ENCODE measurements at regions not wholly inside any gene's neighbourhood (a gene's known extent, or its start where the extent isn't known, plus 50 kb on each side); places are given as distances from the start of the nearest gene placed in this dataset.
"Not testable (repeated sequence)": the region's sequence is repeated elsewhere in the genome, so short reads cannot be mapped to it uniquely, and the experiment has no call there.

GRCh38 chr2:7146151-7146550 lies 228.9 kb downstream of the RNF144A start:
- DNase-seq, result no peak

DNA sequence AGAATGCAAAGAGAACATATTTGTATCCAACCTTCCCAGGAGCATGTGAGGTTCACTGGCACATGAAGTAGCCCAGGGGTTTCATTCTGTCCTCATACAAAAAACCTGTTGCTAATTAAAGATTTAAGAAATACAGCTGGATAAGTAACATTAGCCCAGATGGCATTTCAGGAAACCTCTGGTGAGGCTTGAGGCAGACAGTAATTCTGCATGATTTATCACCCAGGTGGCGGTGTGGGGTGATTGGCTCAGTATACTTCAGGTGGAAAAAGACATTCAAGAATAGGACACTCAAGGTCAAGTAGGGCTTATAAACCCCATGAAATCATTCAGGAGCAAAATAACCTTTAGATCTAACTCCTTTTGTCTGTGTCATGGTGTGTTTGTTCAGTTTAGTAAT lies 237.4 kb downstream of the RNF144A start:
- DNase-seq, result no peak

DNA sequence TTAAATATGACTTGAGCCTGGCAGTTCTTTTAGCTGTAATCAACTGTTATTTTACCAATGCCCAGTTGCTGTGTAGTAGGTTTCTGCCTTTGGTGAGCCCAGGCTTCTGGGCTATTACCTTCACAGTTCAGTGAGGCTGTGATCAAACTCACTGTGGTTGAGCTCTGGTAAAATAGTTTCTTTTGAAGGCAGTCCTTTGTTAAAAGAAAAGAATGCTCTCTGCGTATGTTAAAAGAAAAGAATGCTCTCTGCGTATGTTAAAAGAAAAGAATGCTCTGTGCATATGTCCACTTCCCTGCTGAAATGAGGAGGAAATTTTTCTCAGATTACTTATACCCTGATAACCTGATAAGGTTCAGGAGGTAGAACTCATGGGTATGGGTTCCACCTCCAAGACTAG lies 244.3 kb downstream of the RNF144A start:
- DNase-seq, result no peak

DNA sequence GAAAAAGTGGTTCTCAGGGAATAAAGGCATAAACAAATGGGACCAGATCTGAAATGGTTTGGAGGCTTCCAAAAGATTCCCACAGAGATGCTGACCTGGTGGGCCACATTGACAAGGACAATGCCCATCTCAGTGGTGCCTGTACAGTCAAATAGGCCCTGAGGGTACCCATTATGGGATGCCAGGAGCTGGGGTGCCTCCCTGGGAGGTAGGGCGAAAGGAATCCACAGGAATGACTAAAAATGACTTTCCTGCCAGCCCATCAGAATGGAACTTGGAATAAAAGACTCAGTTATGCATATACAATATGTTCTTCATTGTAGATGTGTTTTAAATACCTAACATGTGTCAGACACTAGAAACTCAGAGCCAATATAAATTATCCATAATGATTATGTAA lies 248.5 kb downstream of the RNF144A start:
- no peak for DNase-seq

DNA sequence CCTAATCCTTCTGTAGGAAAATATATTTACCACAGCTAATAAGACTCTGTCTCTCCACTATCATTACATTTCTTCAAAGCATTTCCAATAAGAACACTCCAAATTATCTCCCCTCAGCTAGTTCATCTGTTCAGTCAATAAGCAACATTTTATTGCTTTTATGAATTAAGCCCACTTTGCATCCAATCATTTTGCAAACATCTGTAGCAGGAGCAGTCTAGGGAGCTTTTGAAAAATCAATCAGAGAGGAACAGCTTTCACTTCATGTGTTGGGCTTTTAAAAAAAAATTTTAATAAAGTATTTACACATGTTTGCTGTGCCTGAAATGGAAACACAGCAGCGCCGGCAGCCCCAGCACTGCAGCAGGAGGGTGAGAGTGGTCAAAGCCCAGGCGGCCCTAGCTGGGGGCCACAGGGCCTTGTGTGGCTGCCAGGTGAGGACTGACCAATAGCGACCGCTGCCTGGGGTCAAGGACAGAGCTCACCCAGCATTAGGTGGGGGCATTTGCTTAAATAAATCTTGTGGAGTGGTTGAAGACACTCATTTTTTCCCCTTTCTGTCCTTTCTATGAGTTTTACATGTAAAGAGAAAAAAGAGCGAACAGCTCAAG lies 250.7 kb downstream of the RNF144A start:
- DNase-seq, result no peak

GRCh38 chr2:7169593-7169992 lies 252.4 kb downstream of the RNF144A start:
- no peak for DNase-seq

DNA sequence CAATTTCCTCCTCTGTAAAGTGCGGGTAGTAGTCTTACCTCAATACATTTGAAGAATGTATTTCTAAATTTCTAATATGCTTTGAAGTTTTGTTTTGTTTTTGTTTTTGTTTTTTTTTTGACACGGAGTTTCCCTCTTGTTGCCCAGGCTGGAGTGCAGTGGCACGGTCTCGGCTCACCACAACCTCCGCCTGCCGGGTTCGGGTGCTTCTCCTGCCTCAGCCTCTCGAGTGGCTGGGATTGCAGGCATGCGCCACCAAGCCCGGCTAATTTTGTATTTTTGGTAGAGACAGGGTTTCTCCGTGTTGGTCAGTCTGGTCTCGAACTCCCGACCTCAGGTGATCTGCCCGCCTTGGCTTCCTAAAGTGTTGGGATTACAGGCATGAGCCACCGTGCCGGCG lies 261.8 kb downstream of the RNF144A start:
- DNase-seq, result not testable (repeated sequence)

GRCh38 chr2:7180638-7181370 lies 263.6 kb downstream of the RNF144A start:
- DNase-seq, result no peak

DNA sequence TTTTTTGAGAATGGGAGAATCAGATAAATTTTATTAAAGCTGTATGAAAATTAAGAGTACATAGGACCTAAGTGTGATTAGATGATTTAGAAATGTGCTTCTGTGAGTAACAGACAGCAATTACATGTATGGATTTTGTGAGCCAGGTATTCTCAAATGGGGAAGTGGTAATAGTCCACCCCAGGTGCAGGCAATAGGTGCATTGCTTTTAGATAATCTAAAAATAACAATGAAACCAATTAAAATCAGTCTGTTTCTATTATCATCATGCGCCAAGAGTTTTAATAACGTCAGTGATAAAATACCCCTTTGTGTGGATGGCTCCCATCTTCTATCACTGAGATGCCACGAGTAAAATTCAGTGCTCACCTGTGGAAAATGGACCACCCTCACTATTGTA lies 265.3 kb downstream of the RNF144A start:
- no peak for DNase-seq

DNA sequence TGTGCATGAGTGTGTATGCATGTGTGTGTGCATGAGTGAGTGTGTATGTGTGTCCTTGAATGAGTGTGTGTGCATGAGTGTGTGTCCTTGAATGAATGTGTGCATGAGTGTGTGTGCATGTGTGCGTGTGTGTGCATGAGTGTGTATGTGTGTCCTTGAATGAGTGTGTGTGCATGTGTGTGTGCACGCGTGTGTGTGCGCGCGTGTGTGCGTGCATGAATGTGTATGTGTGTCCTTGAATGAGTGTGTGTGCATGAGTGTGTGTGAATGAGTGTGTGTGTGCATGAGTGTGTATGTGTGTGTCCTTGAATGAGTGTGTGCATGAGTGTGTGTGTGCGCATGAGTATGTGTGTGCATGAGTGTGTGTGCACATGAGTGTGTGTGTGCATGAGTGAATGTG lies 271.9 kb downstream of the RNF144A start:
- DNase-seq, result no peak

DNA sequence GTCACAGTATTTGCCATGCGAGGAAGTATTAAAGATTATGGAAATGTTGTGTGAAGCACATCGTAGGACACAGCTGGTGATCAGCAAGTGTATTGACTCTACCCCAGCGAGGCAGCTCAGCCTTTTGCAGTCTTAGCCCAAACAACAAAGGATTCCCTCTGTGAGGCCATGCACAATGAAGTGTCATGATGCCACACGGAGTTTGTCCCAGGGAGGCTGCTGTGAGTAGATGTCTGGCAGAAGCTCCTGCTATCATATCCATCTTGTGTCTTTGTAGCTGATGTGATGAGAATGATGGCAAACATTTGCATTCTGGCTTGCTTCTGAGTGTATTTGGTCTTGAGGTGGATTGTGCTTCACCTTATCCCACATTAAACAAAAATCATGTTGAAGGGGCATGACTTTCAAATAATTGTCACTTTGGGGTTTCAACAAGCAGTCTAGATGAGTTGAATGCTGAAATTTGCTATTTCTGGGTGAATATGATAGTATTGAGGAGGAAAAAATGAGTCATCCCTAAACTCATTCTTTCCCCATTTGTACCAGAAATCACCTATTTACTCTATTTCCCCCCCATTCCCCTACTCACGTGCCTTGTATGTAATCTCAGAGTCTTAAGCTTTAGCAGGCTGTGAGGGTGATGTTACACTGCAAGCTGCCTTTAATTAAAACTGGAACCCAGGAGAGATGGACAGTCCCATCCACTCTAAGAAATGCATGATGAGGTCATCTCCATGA lies 273.5 kb downstream of the RNF144A start:
- DNase-seq, result no peak

- DNase-seq, result no peak
These were observed 274.7 kb downstream of the RNF144A start for GRCh38 chr2:7191932-7192331.

GRCh38 chr2:7193457-7193856 lies 276.2 kb downstream of the RNF144A start:
- DNase-seq, result no peak

- no peak for DNase-seq
These were observed 277.7 kb downstream of the RNF144A start for GRCh38 chr2:7194950-7195349.

DNA sequence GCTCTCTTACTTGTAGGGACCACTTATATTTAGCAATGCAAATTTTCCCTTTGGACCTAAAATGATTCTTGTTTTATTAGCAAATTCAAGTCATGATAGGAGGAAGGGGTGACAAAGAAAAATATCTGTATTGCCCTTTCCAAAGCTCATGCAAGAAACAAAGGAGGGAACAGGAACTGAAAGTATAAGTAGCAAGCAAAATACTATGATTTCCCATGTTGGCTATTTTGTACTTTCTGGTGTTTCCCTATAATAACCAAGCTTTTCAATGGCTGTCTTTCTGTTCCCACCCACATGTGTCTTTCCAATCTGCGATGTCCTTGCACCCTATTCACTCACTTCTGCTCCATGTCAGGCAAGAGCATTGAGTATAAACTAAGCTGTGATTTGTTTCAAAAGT lies 279.7 kb downstream of the RNF144A start:
- DNase-seq, result no peak

- DNase-seq, result no peak
These were observed 284.6 kb downstream of the RNF144A start for GRCh38 chr2:7201851-7202250.

- peak; percentile 60 for DNase-seq
These were observed 285.9 kb downstream of the RNF144A start for GRCh38 chr2:7203056-7203467.

DNA sequence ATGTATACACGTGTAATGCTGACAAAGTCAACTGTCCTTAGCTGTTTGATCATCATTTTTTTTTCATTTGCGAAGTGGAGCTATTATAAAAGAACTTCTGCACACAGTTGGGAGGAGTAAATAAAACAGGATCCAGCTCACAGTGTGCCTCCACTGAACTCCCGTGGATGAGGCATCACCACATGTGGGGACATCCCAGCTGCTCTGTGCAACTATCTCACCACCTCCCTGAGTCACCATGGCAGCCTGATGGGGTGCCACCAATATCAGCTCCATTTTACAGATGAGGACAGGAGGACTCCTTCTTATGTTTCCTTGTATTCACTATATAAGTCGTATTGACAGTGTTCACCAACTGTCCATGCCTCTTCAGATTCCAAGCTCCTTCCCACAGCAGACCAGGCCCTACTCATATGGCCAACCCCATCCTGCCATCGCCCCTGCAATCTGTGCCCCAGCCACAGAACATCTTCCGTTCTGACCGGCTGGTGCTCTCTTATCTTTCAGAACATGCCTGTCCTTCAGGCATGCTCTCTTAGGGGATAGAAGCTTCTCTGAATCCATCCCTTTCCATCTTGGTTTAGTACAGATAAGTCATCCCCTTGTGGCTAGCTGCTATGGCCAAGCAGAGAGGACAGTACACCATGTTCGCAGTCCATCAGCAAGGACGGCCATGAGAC lies 288.1 kb downstream of the RNF144A start:
- DNase-seq, result no peak

GRCh38 chr2:7206111-7206810 lies 289.0 kb downstream of the RNF144A start:
- no peak for DNase-seq

DNA sequence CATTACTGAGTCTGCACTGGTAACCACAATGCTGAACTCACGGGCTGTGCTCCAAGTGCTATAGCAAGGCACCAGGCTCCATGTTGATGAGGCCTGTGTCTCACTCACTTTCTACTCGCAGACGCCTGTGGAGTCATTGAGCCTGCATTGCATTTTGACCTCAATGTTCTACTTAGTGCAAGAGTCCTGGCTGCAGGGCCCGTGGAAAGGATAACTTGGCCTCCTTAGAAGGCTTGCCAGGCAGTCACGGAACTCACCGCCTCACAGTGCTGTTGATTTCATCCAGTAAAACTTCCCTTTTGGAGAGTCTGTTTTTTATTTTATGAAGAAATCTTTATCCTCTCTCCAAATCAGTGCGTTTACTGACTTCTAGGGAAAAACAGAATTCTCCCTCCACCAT lies 290.4 kb downstream of the RNF144A start:
- no peak for DNase-seq

GRCh38 chr2:7209757-7210555 lies 292.7 kb downstream of the RNF144A start:
- DNase-seq, result no peak

DNA sequence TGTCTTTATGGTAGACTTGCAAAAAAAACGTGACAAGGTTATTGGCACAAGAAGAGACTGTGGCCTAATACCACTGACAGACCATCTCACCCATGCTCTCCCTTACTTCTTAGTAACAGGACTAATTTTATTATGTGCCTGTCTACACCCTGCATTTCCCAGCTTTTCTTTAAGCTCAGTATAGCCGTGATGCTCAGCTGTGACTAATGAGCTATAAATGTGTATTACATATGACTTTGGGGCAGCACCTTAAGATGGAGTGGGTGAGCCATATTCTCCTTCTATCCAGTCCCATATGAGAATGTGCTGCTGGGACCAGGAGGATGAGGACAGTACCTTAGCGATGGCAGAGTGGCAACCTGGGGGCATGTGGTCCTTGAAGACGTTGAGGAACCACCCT lies 293.5 kb downstream of the RNF144A start:
- no peak for DNase-seq
